Stimulated activated CD4-positive, alpha-beta T cell treated with anti-CD3 and anti-CD28 coated beads, Interleukin-12 subunit alpha, Interleukin-12 subunit beta, amount 100 ng/mL, for 24 hours (primary cell): ENCODE measurements at regions not wholly inside any gene's neighbourhood (a gene's known extent, or its start where the extent isn't known, plus 50 kb on each side); places are given as distances from the start of the nearest gene placed in this dataset.

ENCODE experiments used
- DNase-seq, 2 experiments: peaks; one replicate each; pipeline ENCODE4 v3.0.0-alpha.2; 2020; ENCODE audit warnings: low read depth in 2 of 2

- no peak for DNase-seq
Observed at GRCh38 chr3:24838533-24838932, 343.9 kb upstream of the THRB start.

GRCh38 chr3:24843955-24844354, 349.3 kb upstream of the THRB start:
- DNase-seq, result no peak

- no peak for DNase-seq
Observed at GRCh38 chr3:24845524-24846155, 351.0 kb upstream of the THRB start.

- DNase-seq, result no peak
Observed at GRCh38 chr3:24846286-24846860, 351.7 kb upstream of the THRB start.

- no peak for DNase-seq
Observed at GRCh38 chr3:24850245-24850644, 355.6 kb upstream of the THRB start.

- no peak for DNase-seq
Observed at GRCh38 chr3:24853685-24854490, 359.2 kb upstream of the THRB start.

GRCh38 chr3:24854748-24855147, 360.1 kb upstream of the THRB start:
- DNase-seq, result no peak

- no peak for DNase-seq
Observed at GRCh38 chr3:24857945-24858344, 363.3 kb upstream of the THRB start.

GRCh38 chr3:24863215-24863614, 368.6 kb upstream of the THRB start:
- no peak for DNase-seq

GRCh38 chr3:24867783-24868182, 373.1 kb upstream of the THRB start:
- DNase-seq, result no peak

GRCh38 chr3:24881239-24881638, 386.6 kb upstream of the THRB start:
- no peak for DNase-seq

- no peak for DNase-seq
Observed at GRCh38 chr3:24886501-24886900, 391.9 kb upstream of the THRB start.

GRCh38 chr3:24890012-24890411, 395.4 kb upstream of the THRB start:
- DNase-seq, result no peak

- DNase-seq, result no peak
Observed at GRCh38 chr3:24899373-24899772, 404.7 kb upstream of the THRB start.

GRCh38 chr3:24899901-24900603, 405.4 kb upstream of the THRB start:
- DNase-seq, result no peak

GRCh38 chr3:24905266-24905665, 410.6 kb upstream of the THRB start:
- no peak for DNase-seq

GRCh38 chr3:24907106-24907505, 412.5 kb upstream of the THRB start:
- no peak for DNase-seq

- DNase-seq, result no peak
Observed at GRCh38 chr3:24911076-24911475, 416.4 kb upstream of the THRB start.

GRCh38 chr3:24915639-24916038, 421.0 kb upstream of the THRB start:
- no peak for DNase-seq

- no peak for DNase-seq
Observed at GRCh38 chr3:24917908-24918307, 423.3 kb upstream of the THRB start.

GRCh38 chr3:24923570-24923969, 428.9 kb upstream of the THRB start:
- no peak for DNase-seq

GRCh38 chr3:24929521-24929920, 434.9 kb upstream of the THRB start:
- no peak for DNase-seq

GRCh38 chr3:24933401-24933800, 438.8 kb upstream of the THRB start:
- no peak for DNase-seq
